Gastrocnemius medialis (tissue), 4 donors: ENCODE measurements at regions not wholly inside any gene's neighbourhood (a gene's known extent, or its start where the extent isn't known, plus 50 kb on each side); places are given as distances from the start of the nearest gene placed in this dataset.

ENCODE experiments used
- ATAC-seq, 2 donors: fragments of 150-250 bp; one replicate each; pipeline ENCODE4 v1.9.1; 2016
- DNase-seq, 2 donors: peaks; one replicate each; pipeline ENCODE4 v3.0.0-alpha.2; 2019
- H3K27ac ChIP-seq, 4 donors: fragments of 200-600 bp; sonication (generic); 1 replicate in 1 of 4; 2 replicates in 3 of 4; pipeline ENCODE4 v1.5.1; 2016 to 2018; ENCODE audit warnings: mild to moderate bottlenecking in 2 of 4, moderate library complexity in 1 of 4
- H3K27me3 ChIP-seq, 3 donors: fragments of 200-600 bp; sonication (generic) in 2 of 3; 1 replicate in 1 of 3; 2 replicates in 2 of 3; pipeline versions ENCODE4 v1.5.1 to v1.6.0; 2016 to 2019; ENCODE audit warnings: mild to moderate bottlenecking in 1 of 3, moderate library complexity in 1 of 3
- H3K36me3 ChIP-seq, 2 donors: fragments of 200-600 bp; sonication (generic) in 1 of 2; one replicate each; pipeline ENCODE4 v1.5.1; 2017 to 2018
- H3K4me1 ChIP-seq, 2 donors: fragments of 200-600 bp; sonication (generic) in 1 of 2; one replicate each; pipeline ENCODE4 v1.5.1; 2016 to 2017; ENCODE audit warnings: mild to moderate bottlenecking in 2 of 2
- H3K4me3 ChIP-seq, 4 donors: fragments of 200-600 bp; sonication (generic) in 3 of 4; 1 replicate in 1 of 4; 2 replicates in 3 of 4; pipeline ENCODE4 v1.5.1; 2016 to 2019; ENCODE audit warnings: mild to moderate bottlenecking in 2 of 4
- H3K9me3 ChIP-seq, 3 donors: fragments of 200-600 bp; sonication (generic) in 2 of 3; 1 replicate in 1 of 3; 2 replicates in 2 of 3; pipeline ENCODE4 v1.5.1; 2016 to 2019
- CTCF ChIP-seq, 5 experiments: fragments of 450-650 bp in 3 of 5; fragments of 200-600 bp in 2 of 5; sonication (generic) in 2 of 5; IDR thresholded peaks in 4 of 5; conservative IDR thresholded peaks in 1 of 5; 1 replicate in 4 of 5; 2 replicates in 1 of 5; pipeline ENCODE4 v1.5.1; 2016 to 2019; ENCODE audit warnings: antibody characterized with exemption in 5 of 5, mild to moderate bottlenecking in 3 of 5, moderate library complexity in 3 of 5
- POLR2A ChIP-seq, 2 donors: fragments of 450-650 bp; IDR thresholded peaks; one replicate each; pipeline ENCODE4 v1.6.1; 2017; ENCODE audit warnings: antibody characterized with exemption in 2 of 2, mild to moderate bottlenecking in 2 of 2, moderate library complexity in 2 of 2
- in situ Hi-C, 4 donors: fragments of 200-750 bp; cut with MboI; loops; one replicate each; pipeline versions ENCODE4 v1.15.0 to v1.8.0; 2017; ENCODE audit warnings: low sequenced_read_pairs in 4 of 4
- intact Hi-C: fragments of 100-400 bp; cut with DNase I; formaldehyde crosslinking; loops from one replicate; pipeline ENCODE4 v1.15.1; 2023; ENCODE audit warnings: low total_unique reads

- in situ Hi-C loops, result no loop called here
- no peaks in the 10 kb centered on the region for H3K36me3 ChIP-seq
- TF ChIP-seq POLR2A (IDR thresholded peaks at IDR 0.05) (no peak), CTCF (IDR thresholded peaks at IDR 0.05 in 4 of 5, conservative IDR thresholded peaks at IDR 0.05 in 1 of 5) (no peak)
- ATAC-seq (peak in 1 of 2 donors; percentile 26), DNase-seq (no peak)
- H3K4me1 ChIP-seq, result no peaks in the 10 kb centered on the region
- no peak overlapping the region for H3K27ac ChIP-seq
- intact Hi-C loops, result no loop called here
- no peaks in the 10 kb centered on the region for H3K9me3 ChIP-seq
- H3K27me3 ChIP-seq, result no peaks in the 10 kb centered on the region
- no peak overlapping the region for H3K4me3 ChIP-seq
Measured at GRCh38 chr9:88657893-88658292, 122.9 kb downstream of the NXNL2 start.

- TF ChIP-seq POLR2A (IDR thresholded peaks at IDR 0.05) (no peak), CTCF (IDR thresholded peaks at IDR 0.05 in 4 of 5, conservative IDR thresholded peaks at IDR 0.05 in 1 of 5) (no peak)
- no peak overlapping the region for H3K4me3 ChIP-seq
- in situ Hi-C loops, result no loop called here
- ATAC-seq, result peak; percentile 64 to 85
- no peaks in the 10 kb centered on the region for H3K4me1 ChIP-seq
- H3K36me3 ChIP-seq, result no peaks in the 10 kb centered on the region
- H3K9me3 ChIP-seq, result no peaks in the 10 kb centered on the region
- DNase-seq, result peak in 1 of 2 donors; percentile 32
- no peak overlapping the region for H3K27ac ChIP-seq
- intact Hi-C loops, result no loop called here
- H3K27me3 ChIP-seq, result no peaks in the 10 kb centered on the region
Measured at GRCh38 chr9:88658311-88658822, 123.4 kb downstream of the NXNL2 start.

- DNase-seq (no peak), ATAC-seq (no peak)
- intact Hi-C loops (no loop called here), in situ Hi-C loops (no loop called here)
- H3K27me3 ChIP-seq, result no peaks in the 10 kb centered on the region
- no peak overlapping the region for H3K4me3 ChIP-seq
- no peaks in the 10 kb centered on the region for H3K9me3 ChIP-seq
- TF ChIP-seq POLR2A (IDR thresholded peaks at IDR 0.05) (no peak), CTCF (IDR thresholded peaks at IDR 0.05 in 4 of 5, conservative IDR thresholded peaks at IDR 0.05 in 1 of 5) (no peak)
- no peak overlapping the region for H3K27ac ChIP-seq
- H3K4me1 ChIP-seq, result no peaks in the 10 kb centered on the region
- H3K36me3 ChIP-seq, result no peaks in the 10 kb centered on the region
Measured at GRCh38 chr9:88659126-88659525, 124.1 kb downstream of the NXNL2 start.

DNA sequence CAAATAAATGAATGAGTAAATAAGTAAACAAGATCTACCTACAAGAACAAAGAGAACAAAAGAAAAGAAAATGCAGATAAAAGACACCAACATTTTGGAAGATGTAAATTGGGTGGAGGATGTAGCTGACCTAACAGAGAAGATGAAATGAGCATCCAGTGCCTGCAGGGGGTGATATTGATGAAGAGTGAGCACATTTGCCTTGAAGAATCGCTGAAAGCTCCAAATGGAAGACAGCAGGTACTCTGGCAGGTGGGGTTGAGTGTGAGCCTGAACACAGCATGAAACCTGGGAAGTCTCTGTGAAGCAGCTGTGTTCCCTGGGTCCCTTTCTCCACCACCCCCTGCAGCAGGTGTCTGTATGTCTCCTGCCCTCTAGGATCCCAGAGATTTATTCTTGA is 125.6 kb downstream of the NXNL2 start:
- H3K4me1 ChIP-seq, result no peaks in the 10 kb centered on the region
- ATAC-seq (no peak), DNase-seq (no peak)
- no peak overlapping the region for H3K4me3 ChIP-seq
- in situ Hi-C loops (no loop called here), intact Hi-C loops (no loop called here)
- no peaks in the 10 kb centered on the region for H3K27me3 ChIP-seq
- TF ChIP-seq POLR2A (IDR thresholded peaks at IDR 0.05) (no peak), CTCF (IDR thresholded peaks at IDR 0.05 in 4 of 5, conservative IDR thresholded peaks at IDR 0.05 in 1 of 5) (no peak)
- H3K27ac ChIP-seq, result no peak overlapping the region
- no peaks in the 10 kb centered on the region for H3K9me3 ChIP-seq
- no peaks in the 10 kb centered on the region for H3K36me3 ChIP-seq

GRCh38 chr9:88661759-88662158 is 126.8 kb downstream of the NXNL2 start:
- Histone ChIP-seq H3K27ac (no peak overlapping the region), H3K36me3 (no peaks in the 10 kb centered on the region)
- DNase-seq, result no peak

More at GRCh38 chr9:88661759-88662158, 126.8 kb downstream of the NXNL2 start:
- Histone ChIP-seq H3K9me3 (no peaks in the 10 kb centered on the region), H3K4me3 (no peak overlapping the region), H3K27me3 (no peaks in the 10 kb centered on the region), H3K4me1 (no peaks in the 10 kb centered on the region)
- intact Hi-C loops (no loop called here), in situ Hi-C loops (no loop called here)
- no peak for ATAC-seq
- TF ChIP-seq CTCF (IDR thresholded peaks at IDR 0.05 in 4 of 5, conservative IDR thresholded peaks at IDR 0.05 in 1 of 5), result no peak
- TF ChIP-seq POLR2A (IDR thresholded peaks at IDR 0.05), result no peak
